CD4-positive, alpha-beta T cell (primary cell): ENCODE measurements at regions not wholly inside any gene's neighbourhood (a gene's known extent, or its start where the extent isn't known, plus 50 kb on each side); places are given as distances from the start of the nearest gene placed in this dataset.

Experiments
- ATAC-seq: fragments of 200-7000 bp; cut with Tn5 transposase; one replicate; pipeline ENCODE4 v1.10.0; 2022; ENCODE audit warnings: mild to moderate bottlenecking; ENCODE audit not compliant: poor library complexity
- CTCF ChIA-PET: fragments of 350-600 bp; sonication (Branson Sonifier 250); formaldehyde crosslinking; loops from one replicate; lab custom pipeline; 2021; ENCODE audit warnings: antibody characterized with exemption, inconsistent platforms; lab: Charles Lee
- POLR2A ChIA-PET: fragments of 350-600 bp; sonication (Branson Sonifier 250); formaldehyde crosslinking; loops from one replicate; lab custom pipeline; 2021; ENCODE audit warnings: antibody characterized with exemption, inconsistent platforms; lab: Charles Lee
- DNase-seq, 14 experiments: peaks; one replicate each; pipeline ENCODE4 v3.0.0-alpha.2; 2013 to 2020; ENCODE audit warnings: mixed read lengths in 2 of 14
- H3K27ac ChIP-seq, 2 donors: one replicate each; pipeline versions ENCODE4 v1.5.1 to v1.7.0; 2013; ENCODE audit warnings: low read length in 2 of 2, low read depth in 1 of 2, mild to moderate bottlenecking in 1 of 2
- H3K27me3 ChIP-seq, 2 experiments: 1 replicate in 1 of 2; 2 replicates in 1 of 2; pipeline versions ENCODE4 v1.6.1 to v1.7.0; 2013; ENCODE audit warnings: low read length in 2 of 2, control low read depth in 1 of 2, mild to moderate bottlenecking in 1 of 2, moderate library complexity in 1 of 2; ENCODE audit not compliant: insufficient read depth in 2 of 2, control insufficient read depth in 1 of 2
- H3K36me3 ChIP-seq: one replicate; pipeline ENCODE4 v1.6.1; 2013; ENCODE audit warnings: low read length, control low read depth; ENCODE audit not compliant: insufficient read depth
- H3K4me1 ChIP-seq: one replicate; pipeline ENCODE4 v1.6.1; 2013; ENCODE audit warnings: low read length, control low read depth; ENCODE audit not compliant: insufficient read depth
- H3K4me3 ChIP-seq: one replicate; pipeline ENCODE4 v1.5.1; 2013; ENCODE audit warnings: mild to moderate bottlenecking, low read length, moderate library complexity
- H3K9me3 ChIP-seq, 2 experiments: 1 replicate in 1 of 2; 2 replicates in 1 of 2; pipeline versions ENCODE4 v1.6.1 to v1.7.0; 2013; ENCODE audit warnings: low read length in 2 of 2, mild to moderate bottlenecking in 2 of 2, control low read depth in 1 of 2, moderate library complexity in 1 of 2; ENCODE audit not compliant: control insufficient read depth in 1 of 2, insufficient read depth in 1 of 2
- H3K27ac Mint-ChIP-seq: one replicate; pipeline ENCODE4 v1.8.0; 2020; ENCODE audit warnings: mixed read lengths
- H3K27me3 Mint-ChIP-seq: one replicate; pipeline ENCODE4 v1.8.0; 2021; ENCODE audit warnings: mixed read lengths
- H3K36me3 Mint-ChIP-seq: one replicate; pipeline ENCODE4 v1.8.0; 2021; ENCODE audit warnings: low read depth, mixed read lengths
- H3K4me1 Mint-ChIP-seq: one replicate; pipeline ENCODE4 v1.8.0; 2021; ENCODE audit warnings: low read depth, mixed read lengths
- H3K4me3 Mint-ChIP-seq: one replicate; pipeline ENCODE4 v1.8.0; 2020; ENCODE audit warnings: mild to moderate bottlenecking, mixed read lengths
- H3K9me3 Mint-ChIP-seq: one replicate; pipeline ENCODE4 v1.8.0; 2020; ENCODE audit warnings: mixed read lengths
- CTCF ChIP-seq: fragments of 200-600 bp; IDR thresholded peaks from one replicate; pipeline ENCODE4 v1.8.0; 2022; ENCODE audit warnings: antibody characterized with exemption, mild to moderate bottlenecking
- intact Hi-C, 2 experiments: fragments of 100-400 bp; cut with DNase I in 1 of 2; cut with micrococcal nuclease in 1 of 2; formaldehyde crosslinking; loops; one replicate each; pipeline versions ENCODE4 v1.15.1 to v1.9.0; 2023 to 2025; cut with DNase I, micrococcal nuclease

GRCh38 chr3:76203578-76203977 lies 418.2 kb upstream of the ZNF717 start:
- POLR2A ChIA-PET, result no interaction called here
- H3K4me3 ChIP-seq, result no peak overlapping the region
- no peaks in the 10 kb centered on the region for H3K27me3 ChIP-seq
- H3K36me3 ChIP-seq, result no peaks in the 10 kb centered on the region
- H3K4me1 Mint-ChIP-seq, result no peaks in the 10 kb centered on the region
- no peak overlapping the region for H3K4me3 Mint-ChIP-seq
- H3K27me3 Mint-ChIP-seq, result no peaks in the 10 kb centered on the region
- TF ChIP-seq CTCF, result no peak
- H3K27ac ChIP-seq, result no peak overlapping the region
- ATAC-seq, result no peak
- intact Hi-C loops, result no loop called here
- no peaks in the 10 kb centered on the region for H3K36me3 Mint-ChIP-seq
- H3K27ac Mint-ChIP-seq, result no peak overlapping the region
- DNase-seq, result no peak
- H3K9me3 Mint-ChIP-seq, result peaks cover 13% of the 10 kb centered on the region
- H3K9me3 ChIP-seq, result peaks cover 0 to 3% of the 10 kb centered on the region in 2 experiments
- CTCF ChIA-PET, result no interaction called here
- H3K4me1 ChIP-seq, result no peaks in the 10 kb centered on the region

- H3K9me3 ChIP-seq, result peaks cover 0 to 3% of the 10 kb centered on the region in 2 experiments
- no peak for TF ChIP-seq CTCF
- no peaks in the 10 kb centered on the region for H3K27me3 Mint-ChIP-seq
- H3K4me1 Mint-ChIP-seq, result no peaks in the 10 kb centered on the region
- no peak for ATAC-seq
- no peaks in the 10 kb centered on the region for H3K27me3 ChIP-seq
- intact Hi-C loops, result no loop called here
- no peak overlapping the region for H3K4me3 Mint-ChIP-seq
- no peak for DNase-seq
- no peak overlapping the region for H3K4me3 ChIP-seq
- H3K4me1 ChIP-seq, result no peaks in the 10 kb centered on the region
- no peaks in the 10 kb centered on the region for H3K36me3 Mint-ChIP-seq
- no peaks in the 10 kb centered on the region for H3K36me3 ChIP-seq
- H3K9me3 Mint-ChIP-seq, result peaks cover 17% of the 10 kb centered on the region
- ChIA-PET POLR2A (no interaction called here), CTCF (no interaction called here)
- H3K27ac ChIP-seq, result no peak overlapping the region
- H3K27ac Mint-ChIP-seq, result no peak overlapping the region
Measured at GRCh38 chr3:76206346-76206745, 421.0 kb upstream of the ZNF717 start.

DNA sequence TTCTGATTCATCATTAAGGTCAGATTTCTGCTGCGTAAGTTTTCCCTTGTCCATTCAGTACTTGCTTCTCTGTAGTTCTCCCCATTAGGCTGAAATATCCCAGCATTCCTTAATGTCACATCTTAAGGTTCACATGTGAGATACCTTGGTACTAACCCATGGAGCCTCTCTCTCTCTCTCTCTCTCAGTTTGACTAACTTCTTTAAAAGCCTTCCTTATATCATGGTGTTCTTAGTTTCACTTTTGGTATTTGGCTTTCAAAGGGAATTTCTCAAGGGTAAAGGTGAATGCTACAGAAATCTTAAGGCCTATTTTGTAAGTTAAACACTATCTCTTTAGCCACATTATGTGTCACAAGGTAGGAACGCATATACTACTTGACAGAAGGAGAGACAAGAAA lies 427.3 kb upstream of the ZNF717 start:
- ATAC-seq, result no peak
- Mint-ChIP-seq H3K36me3 (no peaks in the 10 kb centered on the region), H3K4me1 (no peaks in the 10 kb centered on the region), H3K9me3 (peaks cover 11% of the 10 kb centered on the region), H3K4me3 (no peak overlapping the region), H3K27ac (no peak overlapping the region), H3K27me3 (no peaks in the 10 kb centered on the region)
- H3K4me3 ChIP-seq, result no peak overlapping the region
- TF ChIP-seq CTCF, result no peak
- ChIA-PET CTCF (no interaction called here), POLR2A (no interaction called here)
- H3K27ac ChIP-seq, result no peak overlapping the region
- H3K36me3 ChIP-seq, result no peaks in the 10 kb centered on the region
- DNase-seq, result no peak
- peaks cover 0 to 8% of the 10 kb centered on the region in 2 experiments for H3K9me3 ChIP-seq
- intact Hi-C loops, result no loop called here
- no peaks in the 10 kb centered on the region for H3K4me1 ChIP-seq
- no peaks in the 10 kb centered on the region for H3K27me3 ChIP-seq
